Mesothelial cell of epicardium (in vitro differentiated cells): ENCODE measurements at regions not wholly inside any gene's neighbourhood (a gene's known extent, or its start where the extent isn't known, plus 50 kb on each side); places are given as distances from the start of the nearest gene placed in this dataset.

Source experiments
- DNase-seq, 2 experiments: peaks; one replicate each; pipeline ENCODE4 v3.0.0; 2021; ENCODE audit warnings: low spot score in 2 of 2; ENCODE audit not compliant: unreplicated experiment in 2 of 2
- H3K27ac Mint-ChIP-seq: 2 replicates; pipeline ENCODE4 v1.8.0; 2021; ENCODE audit warnings: mixed read lengths
- H3K27me3 Mint-ChIP-seq: 2 replicates; pipeline ENCODE4 v1.8.0; 2021; ENCODE audit warnings: low read depth, mixed read lengths
- H3K36me3 Mint-ChIP-seq: 2 replicates; pipeline ENCODE4 v1.8.0; 2021; ENCODE audit warnings: mixed read lengths
- H3K4me1 Mint-ChIP-seq: 2 replicates; pipeline ENCODE4 v1.8.0; 2021; ENCODE audit warnings: mixed read lengths
- H3K4me3 Mint-ChIP-seq: 2 replicates; pipeline ENCODE4 v1.8.0; 2021; ENCODE audit warnings: mild to moderate bottlenecking, moderate library complexity, mixed read lengths
- H3K9me3 Mint-ChIP-seq: 2 replicates; pipeline ENCODE4 v1.8.0; 2021; ENCODE audit warnings: mixed read lengths
- CTCF ChIP-seq: fragments of 200-600 bp; sonication (generic); IDR thresholded peaks from one replicate; pipeline ENCODE4 v1.5.0; 2021; ENCODE audit warnings: antibody characterized with exemption; ENCODE audit not compliant: unreplicated experiment

GRCh38 chr1:118340928-118341910, 156.2 kb upstream of the SPAG17 start:
- H3K27me3 Mint-ChIP-seq = peaks cover 9% of the 10 kb centered on the region
- no peaks in the 10 kb centered on the region for H3K9me3 Mint-ChIP-seq
- no peak for DNase-seq
- H3K4me1 Mint-ChIP-seq = no peaks in the 10 kb centered on the region
- TF ChIP-seq CTCF = no peak
- no peaks in the 10 kb centered on the region for H3K36me3 Mint-ChIP-seq
- no peak overlapping the region for H3K27ac Mint-ChIP-seq
- no peak overlapping the region for H3K4me3 Mint-ChIP-seq

GRCh38 chr1:118339400-118340124, 154.5 kb upstream of the SPAG17 start:
- H3K36me3 Mint-ChIP-seq = no peaks in the 10 kb centered on the region
- no peak for TF ChIP-seq CTCF
- DNase-seq = no peak
- H3K9me3 Mint-ChIP-seq = no peaks in the 10 kb centered on the region
- peaks cover 12% of the 10 kb centered on the region for H3K4me1 Mint-ChIP-seq
- no peak overlapping the region for H3K4me3 Mint-ChIP-seq
- H3K27me3 Mint-ChIP-seq = peaks cover 7% of the 10 kb centered on the region
- H3K27ac Mint-ChIP-seq = no peak overlapping the region

- H3K4me3 Mint-ChIP-seq = no peak overlapping the region
- DNase-seq = no peak
- no peak overlapping the region for H3K27ac Mint-ChIP-seq
- peaks cover 7% of the 10 kb centered on the region for H3K27me3 Mint-ChIP-seq
- no peak for TF ChIP-seq CTCF
- no peaks in the 10 kb centered on the region for H3K9me3 Mint-ChIP-seq
- H3K36me3 Mint-ChIP-seq = no peaks in the 10 kb centered on the region
- H3K4me1 Mint-ChIP-seq = peaks cover 14% of the 10 kb centered on the region
Observed at GRCh38 chr1:118338936-118339335, 153.9 kb upstream of the SPAG17 start.

GRCh38 chr1:118337346-118337745, 152.3 kb upstream of the SPAG17 start:
- H3K9me3 Mint-ChIP-seq = no peaks in the 10 kb centered on the region
- no peak overlapping the region for H3K4me3 Mint-ChIP-seq
- H3K27me3 Mint-ChIP-seq = peaks cover 2% of the 10 kb centered on the region
- no peaks in the 10 kb centered on the region for H3K36me3 Mint-ChIP-seq
- TF ChIP-seq CTCF = no peak
- H3K27ac Mint-ChIP-seq = no peak overlapping the region
- no peak for DNase-seq
- peaks cover 14% of the 10 kb centered on the region for H3K4me1 Mint-ChIP-seq

- H3K4me3 Mint-ChIP-seq = no peak overlapping the region
- peak overlapping the region; percentile 45 for H3K27ac Mint-ChIP-seq
- H3K4me1 Mint-ChIP-seq = peaks cover 14% of the 10 kb centered on the region
- peaks cover 10% of the 10 kb centered on the region for H3K27me3 Mint-ChIP-seq
- H3K9me3 Mint-ChIP-seq = no peaks in the 10 kb centered on the region
- no peaks in the 10 kb centered on the region for H3K36me3 Mint-ChIP-seq
- no peak for DNase-seq
- no peak for TF ChIP-seq CTCF
Observed at GRCh38 chr1:118335331-118335732, 150.3 kb upstream of the SPAG17 start.
